ENCODE measurements at regions not wholly inside any gene's neighbourhood (a gene's known extent, or its start where the extent isn't known, plus 50 kb on each side); places are given as distances from the start of the nearest gene placed in this dataset.
A peak's percentile ranks its signal among the peaks of the same experiment; 100 is the strongest.

DNA sequence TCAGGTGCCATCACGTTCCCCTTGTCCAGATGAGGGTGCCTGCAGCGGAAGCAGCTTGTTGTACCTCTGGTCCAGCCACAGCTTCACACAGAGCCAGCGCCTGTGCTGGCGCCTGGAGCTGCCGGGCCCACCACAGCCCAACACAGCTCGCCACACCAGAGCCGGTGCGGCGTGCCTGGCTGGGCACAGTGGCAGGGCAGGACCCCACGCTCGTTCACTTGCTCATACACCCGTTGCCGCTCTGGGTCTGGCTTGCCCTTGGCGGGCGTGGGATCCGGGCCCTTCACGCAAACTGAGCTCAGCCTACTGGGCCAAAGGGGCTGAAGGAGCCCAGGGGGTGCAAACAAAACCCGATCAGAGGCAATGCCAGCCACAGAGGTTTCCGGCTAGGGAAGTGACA lies 492.5 kb upstream of the MANEA start:
- Histone ChIP-seq H3K36me3 (no peaks in the 10 kb centered on the region), H3K27me3 (replicated peaks; ENCODE audit: insufficient read depth) (no peaks in the 10 kb centered on the region), H3K9me3 (no peaks in the 10 kb centered on the region), H3K4me1 (replicated peaks) (no peaks in the 10 kb centered on the region), H3K27ac (no peak overlapping the region), H3K4me3 (no peak overlapping the region)
- DNase-seq (ENCODE audit: low spot score) = no peak
- TF ChIP-seq, protein P1, sequence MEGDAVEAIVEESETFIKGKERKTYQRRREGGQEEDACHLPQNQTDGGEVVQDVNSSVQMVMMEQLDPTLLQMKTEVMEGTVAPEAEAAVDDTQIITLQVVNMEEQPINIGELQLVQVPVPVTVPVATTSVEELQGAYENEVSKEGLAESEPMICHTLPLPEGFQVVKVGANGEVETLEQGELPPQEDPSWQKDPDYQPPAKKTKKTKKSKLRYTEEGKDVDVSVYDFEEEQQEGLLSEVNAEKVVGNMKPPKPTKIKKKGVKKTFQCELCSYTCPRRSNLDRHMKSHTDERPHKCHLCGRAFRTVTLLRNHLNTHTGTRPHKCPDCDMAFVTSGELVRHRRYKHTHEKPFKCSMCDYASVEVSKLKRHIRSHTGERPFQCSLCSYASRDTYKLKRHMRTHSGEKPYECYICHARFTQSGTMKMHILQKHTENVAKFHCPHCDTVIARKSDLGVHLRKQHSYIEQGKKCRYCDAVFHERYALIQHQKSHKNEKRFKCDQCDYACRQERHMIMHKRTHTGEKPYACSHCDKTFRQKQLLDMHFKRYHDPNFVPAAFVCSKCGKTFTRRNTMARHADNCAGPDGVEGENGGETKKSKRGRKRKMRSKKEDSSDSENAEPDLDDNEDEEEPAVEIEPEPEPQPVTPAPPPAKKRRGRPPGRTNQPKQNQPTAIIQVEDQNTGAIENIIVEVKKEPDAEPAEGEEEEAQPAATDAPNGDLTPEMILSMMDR (IDR thresholded peaks at IDR 0.05) = no peak
- no peak for TF ChIP-seq POLR2AphosphoS5 (IDR thresholded peaks at IDR 0.05)
- TF ChIP-seq POLR2A (IDR thresholded peaks at IDR 0.05) = no peak
- WGBS = 97% methylated on average over 18 of the region's 19 CpGs
- intact Hi-C loops (cut with DNase I) = no loop called here

DNA sequence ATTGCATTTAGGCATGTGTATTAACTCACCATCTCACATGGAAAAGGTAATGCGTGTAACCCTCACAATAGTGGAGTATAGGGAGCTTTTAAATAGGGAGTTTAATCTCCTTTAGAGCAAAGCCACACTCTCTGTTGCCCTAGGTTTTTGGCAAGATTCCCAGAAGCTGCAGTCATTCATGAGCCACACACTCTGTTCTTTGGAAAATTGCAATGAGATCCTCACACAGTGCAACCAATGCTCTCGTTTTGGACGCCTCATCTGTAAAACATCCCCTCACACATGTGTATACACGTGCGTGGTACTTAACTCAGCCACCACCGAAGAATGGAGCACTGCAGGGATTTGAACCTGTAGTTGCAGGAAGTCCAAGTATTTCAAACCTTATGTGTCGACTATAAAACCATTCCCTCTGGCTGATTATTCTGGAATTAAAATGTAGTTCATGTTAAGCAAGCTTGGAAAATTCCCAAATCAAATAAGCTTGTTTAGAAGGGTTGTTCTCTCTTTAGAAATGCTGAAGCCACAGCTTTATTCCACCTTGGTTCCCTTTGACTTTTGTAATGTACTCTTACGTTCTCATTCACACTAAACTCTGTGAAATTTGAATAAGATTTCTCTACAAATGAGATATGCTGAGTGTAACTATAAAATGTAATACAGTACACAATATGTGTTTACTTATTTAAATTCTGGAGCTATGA lies 489.8 kb upstream of the MANEA start:
- H3K27me3 ChIP-seq (replicated peaks; ENCODE audit: insufficient read depth) = no peaks in the 10 kb centered on the region
- H3K27ac ChIP-seq = no peak overlapping the region
- no peak overlapping the region for H3K4me3 ChIP-seq
- intact Hi-C loops (cut with DNase I) = no loop called here
- H3K36me3 ChIP-seq = no peaks in the 10 kb centered on the region
- TF ChIP-seq, protein P1 (IDR thresholded peaks at IDR 0.05) = no peak
- TF ChIP-seq POLR2AphosphoS5 (IDR thresholded peaks at IDR 0.05) = no peak
- 12% methylated on average over 8 of the region's 8 CpGs for WGBS
- H3K4me1 ChIP-seq (replicated peaks) = no peaks in the 10 kb centered on the region
- DNase-seq (ENCODE audit: low spot score) = no peak
- no peaks in the 10 kb centered on the region for H3K9me3 ChIP-seq

DNA sequence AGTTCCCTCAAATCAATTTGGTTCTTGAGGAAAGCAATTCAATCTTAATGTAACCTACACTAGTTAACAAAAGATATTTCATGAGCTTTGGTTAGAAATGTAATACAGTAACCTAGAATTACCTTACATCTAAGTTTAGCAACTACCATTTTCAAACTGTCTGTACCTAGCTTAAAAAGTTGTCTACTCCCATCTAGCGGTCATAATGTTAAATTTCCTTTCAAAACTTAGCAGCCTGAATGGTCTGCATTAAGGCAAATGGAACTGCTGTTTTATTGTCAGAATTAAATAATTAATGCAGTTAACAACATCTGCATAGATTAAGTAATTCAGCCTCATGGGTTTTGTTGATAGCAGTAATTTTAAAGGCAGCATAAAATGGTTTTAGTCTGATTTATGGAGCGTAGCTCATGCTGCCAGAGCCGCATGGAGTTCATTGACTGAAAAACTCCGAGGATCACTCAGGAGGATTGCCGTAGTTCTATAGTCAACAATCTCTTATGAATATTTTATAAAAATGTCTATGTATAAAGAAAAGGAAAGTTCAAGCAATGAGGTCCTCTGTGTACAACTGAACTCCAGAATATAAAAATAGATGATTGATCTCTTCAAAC lies 485.4 kb upstream of the MANEA start:
- Histone ChIP-seq H3K36me3 (no peaks in the 10 kb centered on the region), H3K27me3 (replicated peaks; ENCODE audit: insufficient read depth) (no peaks in the 10 kb centered on the region), H3K4me3 (no peak overlapping the region), H3K9me3 (no peaks in the 10 kb centered on the region), H3K27ac (no peak overlapping the region), H3K4me1 (replicated peaks) (no peaks in the 10 kb centered on the region)
- no peak for DNase-seq (ENCODE audit: low spot score)
- TF ChIP-seq, protein P1 (IDR thresholded peaks at IDR 0.05) = peak in 3 of 4 experiments; percentile 42 to 47 (median 45)
- no peak for TF ChIP-seq POLR2AphosphoS5 (IDR thresholded peaks at IDR 0.05)
- intact Hi-C loops (cut with DNase I) = no loop called here
- 67% methylated on average over 5 of the region's 5 CpGs for WGBS

DNA sequence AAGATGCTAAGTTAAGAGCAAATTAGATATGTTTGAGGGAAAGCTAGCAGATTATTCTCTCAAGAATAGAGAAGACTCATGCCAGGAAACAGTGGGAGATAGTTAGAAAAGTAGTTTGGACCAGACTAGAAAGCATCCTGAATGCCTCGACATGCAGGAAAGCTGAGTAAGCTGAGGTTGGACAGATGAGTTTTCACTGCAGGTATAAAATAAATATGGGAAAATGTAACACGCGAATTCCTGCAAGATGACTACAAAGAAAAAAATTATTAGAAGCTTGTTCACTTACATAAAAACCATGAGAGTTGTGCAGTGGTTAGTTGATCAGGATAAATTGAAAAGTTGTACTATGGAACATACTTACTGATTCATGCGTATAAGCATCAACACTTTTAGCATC lies 484.2 kb upstream of the MANEA start:
- no peaks in the 10 kb centered on the region for H3K27me3 ChIP-seq (replicated peaks; ENCODE audit: insufficient read depth)
- intact Hi-C loops (cut with DNase I) = no loop called here
- H3K27ac ChIP-seq = no peak overlapping the region
- no peaks in the 10 kb centered on the region for H3K4me1 ChIP-seq (replicated peaks)
- H3K9me3 ChIP-seq = no peaks in the 10 kb centered on the region
- H3K4me3 ChIP-seq = no peak overlapping the region
- WGBS = 49% methylated on average over 4 of the region's 4 CpGs
- TF ChIP-seq POLR2AphosphoS5 (IDR thresholded peaks at IDR 0.05) = no peak
- TF ChIP-seq POLR2A (IDR thresholded peaks at IDR 0.05) = no peak
- no peaks in the 10 kb centered on the region for H3K36me3 ChIP-seq
- no peak for DNase-seq (ENCODE audit: low spot score)

DNA sequence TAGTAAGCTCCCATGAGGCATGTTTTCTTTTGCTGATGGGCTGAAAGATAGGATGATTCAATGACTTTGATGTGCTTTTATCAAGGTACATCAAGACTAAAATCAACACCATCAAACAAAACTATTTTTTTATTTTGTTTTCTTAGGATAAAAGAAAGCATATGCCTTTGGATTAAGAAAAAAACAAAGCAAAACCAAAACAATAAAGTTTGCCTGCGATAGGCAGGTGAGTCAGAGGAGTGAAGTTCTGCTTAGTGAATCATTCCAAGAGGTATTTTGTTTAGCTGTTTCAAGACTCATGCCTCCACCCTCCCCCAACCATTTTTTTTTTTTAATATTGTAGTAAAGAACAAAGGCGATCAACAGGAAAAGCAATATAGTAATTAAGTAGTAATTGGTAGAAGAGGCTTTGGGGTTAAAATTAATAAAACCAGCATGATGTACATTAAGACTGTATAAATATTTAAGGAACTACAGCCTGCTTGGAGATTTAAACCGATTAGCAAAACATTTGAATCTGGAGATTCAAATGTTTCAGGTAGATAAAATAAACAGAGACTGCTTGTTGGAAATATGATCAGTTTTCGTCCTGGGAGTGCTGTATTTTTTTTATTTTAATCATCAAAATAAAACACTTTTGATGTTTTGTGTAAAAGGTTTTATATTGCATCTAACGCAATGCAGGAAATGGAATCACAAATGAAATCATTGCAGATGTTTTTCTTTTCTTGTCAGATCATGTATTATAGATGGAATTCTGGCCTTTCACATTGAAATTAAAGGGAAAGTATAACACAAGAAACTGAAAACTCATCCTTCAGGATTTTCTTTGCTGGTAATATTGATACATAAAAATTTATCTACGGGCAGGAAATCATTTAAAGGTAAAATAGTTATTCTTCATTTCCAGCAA lies 482.3 kb upstream of the MANEA start:
- DNase-seq (ENCODE audit: low spot score) = no peak
- TF ChIP-seq POLR2AphosphoS5 (IDR thresholded peaks at IDR 0.05) = no peak
- TF ChIP-seq POLR2A (IDR thresholded peaks at IDR 0.05) = no peak
- TF ChIP-seq, protein P1 (IDR thresholded peaks at IDR 0.05) = no peak
- H3K27me3 ChIP-seq (replicated peaks; ENCODE audit: insufficient read depth) = no peaks in the 10 kb centered on the region
- H3K36me3 ChIP-seq = no peaks in the 10 kb centered on the region
- H3K4me1 ChIP-seq (replicated peaks) = no peaks in the 10 kb centered on the region
- whole genome bisulfite sequencing = 26% methylated on average over 6 of the region's 6 CpGs
- no peak overlapping the region for H3K4me3 ChIP-seq
- H3K27ac ChIP-seq = no peak overlapping the region
- no peaks in the 10 kb centered on the region for H3K9me3 ChIP-seq
- intact Hi-C loops (cut with DNase I) = no loop called here

Measured in prostate gland (tissue), 2 donors.